SK-N-SH (cell line): ENCODE measurements at regions not wholly inside any gene's neighbourhood (a gene's known extent, or its start where the extent isn't known, plus 50 kb on each side); places are given as distances from the start of the nearest gene placed in this dataset.

ENCODE experiments used
- CTCF ChIA-PET: fragments of 300-600, 350-600 bp; formaldehyde crosslinking; extraction: SDS; loops from one replicate; lab custom pipeline; 2021; lab: Yijun Ruan, JAX
- POLR2A ChIA-PET: fragments of 350-600 bp; sonication (Branson Sonifier 250); formaldehyde crosslinking; extraction: SDS; loops from one replicate; lab custom pipeline; 2020; ENCODE audit warnings: antibody characterized with exemption, inconsistent platforms; lab: Yijun Ruan, JAX
- DNase-seq: peaks from one replicate; pipeline ENCODE4 v3.0.0; 2012
- H2AFZ ChIP-seq: fragments of 200-600 bp; sonication (generic); 2 replicates; pipeline ENCODE4 v1.8.1; 2016; ENCODE audit warnings: antibody characterized with exemption, mild to moderate bottlenecking, low read depth
- H3F3A ChIP-seq: fragments of 200-600 bp; sonication (generic); replicated peaks from 2 replicates; pipeline ENCODE3; 2016; ENCODE audit warnings: antibody characterized with exemption, mild to moderate bottlenecking; ENCODE audit not compliant: insufficient read depth
- H3K27ac ChIP-seq, 2 experiments: fragments of 200-500 bp in 1 of 2; fragments of 200-600 bp in 1 of 2; sonication (Bioruptor generic) in 1 of 2; sonication (generic), shearing (Covaris generic) in 1 of 2; 2 replicates each; pipeline versions ENCODE4 v1.5.1 to v1.6.1; 2014 to 2016; ENCODE audit warnings: low read depth in 2 of 2, inconsistent platforms in 1 of 2, low read length in 1 of 2, mild to moderate bottlenecking in 1 of 2, mixed read lengths in 1 of 2
- H3K27me3 ChIP-seq: fragments of 200-600 bp; sonication (generic), shearing (Covaris generic); 2 replicates; pipeline ENCODE4 v1.6.1; 2016; ENCODE audit warnings: mixed run types; ENCODE audit not compliant: insufficient read depth
- H3K36me3 ChIP-seq, 2 experiments: fragments of 200-500 bp in 1 of 2; fragments of 200-600 bp in 1 of 2; sonication (Bioruptor generic) in 1 of 2; sonication (generic) in 1 of 2; replicated peaks in 1 of 2; 2 replicates each; pipeline versions ENCODE3 to v1.5.1; 2014 to 2016; ENCODE audit warnings: low read length in 1 of 2, mild to moderate bottlenecking in 1 of 2; ENCODE audit not compliant: insufficient read depth in 2 of 2, control insufficient read depth in 1 of 2
- H3K4me1 ChIP-seq, 2 experiments: fragments of 200-500 bp in 1 of 2; fragments of 200-600 bp in 1 of 2; sonication (Bioruptor generic) in 1 of 2; sonication (generic), shearing (Covaris generic) in 1 of 2; 2 replicates each; pipeline versions ENCODE4 v1.5.1 to v1.6.1; 2014 to 2016; ENCODE audit warnings: low read depth in 1 of 2, low read length in 1 of 2, mixed run types in 1 of 2; ENCODE audit not compliant: insufficient read depth in 2 of 2, control insufficient read depth in 1 of 2
- H3K4me2 ChIP-seq: fragments of 200-600 bp; sonication (generic), shearing (Covaris generic); 2 replicates; pipeline ENCODE4 v1.6.1; 2017; ENCODE audit warnings: mixed run types
- H3K4me3 ChIP-seq, 2 experiments: fragments of 200-500 bp in 1 of 2; fragments of 200-600 bp in 1 of 2; sonication (Bioruptor generic) in 1 of 2; sonication (generic), shearing (Covaris generic) in 1 of 2; 2 replicates each; pipeline versions ENCODE4 v1.5.1 to v1.8.1; 2014 to 2016; ENCODE audit warnings: low read depth in 2 of 2, inconsistent platforms in 1 of 2, low read length in 1 of 2, mild to moderate bottlenecking in 1 of 2, mixed read lengths in 1 of 2, moderate library complexity in 1 of 2
- H3K79me2 ChIP-seq: fragments of 200-600 bp; sonication (generic); 2 replicates; pipeline ENCODE4 v1.8.1; 2017; ENCODE audit warnings: mild to moderate bottlenecking; ENCODE audit not compliant: insufficient read depth
- H3K9ac ChIP-seq: fragments of 200-600 bp; sonication (generic); 2 replicates; pipeline ENCODE4 v1.6.1; 2017; ENCODE audit warnings: mixed run types
- H3K9me2 ChIP-seq: fragments of 200-600 bp; sonication (generic); 2 replicates; pipeline ENCODE4 v1.6.1; 2017; ENCODE audit warnings: mixed run types
- H3K9me3 ChIP-seq: fragments of 200-600 bp; sonication (generic); 2 replicates; pipeline ENCODE4 v1.6.1; 2017; ENCODE audit warnings: mixed run types, mild to moderate bottlenecking, moderate library complexity
- H4K20me1 ChIP-seq: fragments of 200-600 bp; sonication (generic); 2 replicates; pipeline ENCODE4 v1.6.1; 2017; ENCODE audit warnings: mild to moderate bottlenecking, mixed run types; ENCODE audit not compliant: insufficient read depth
- EP300 ChIP-seq, 2 experiments: IDR thresholded peaks; 2 replicates each; pipeline versions ENCODE4 v1.4.0 to v1.6.1; 2012; ENCODE audit warnings: borderline replicate concordance in 1 of 2, low read depth in 1 of 2, low read length in 1 of 2
- FOXJ3 ChIP-seq: sonication (generic); formaldehyde crosslinking; IDR thresholded peaks from 2 replicates; pipeline ENCODE4 v1.5.1; 2020; ENCODE audit warnings: mild to moderate bottlenecking, missing genetic modification reagents
- JUND ChIP-seq: IDR thresholded peaks from 2 replicates; pipeline ENCODE4 v1.4.0; 2012
- MXI1 ChIP-seq: IDR thresholded peaks from 2 replicates; pipeline ENCODE4 v1.6.1; 2012; ENCODE audit warnings: mild to moderate bottlenecking, low read depth, low read length, improper control_type of control experiment
- POLR2AphosphoS5 ChIP-seq: IDR thresholded peaks from 2 replicates; pipeline ENCODE4 v1.6.1; 2012; ENCODE audit warnings: low read depth, low read length
- RCOR1 ChIP-seq: fragments of 150-350 bp; IDR thresholded peaks from 2 replicates; pipeline ENCODE4 v1.6.1; 2017; ENCODE audit warnings: antibody characterized with exemption, low read length
- RXRA ChIP-seq: IDR thresholded peaks from 2 replicates; pipeline ENCODE4 v1.4.0; 2012; ENCODE audit warnings: low read depth, mild to moderate bottlenecking, borderline replicate concordance
- SIN3A ChIP-seq: IDR thresholded peaks from 2 replicates; pipeline ENCODE4 v1.6.1; 2012; ENCODE audit warnings: low read depth, mild to moderate bottlenecking, low read length, moderate library complexity, borderline replicate concordance
- TCF12 ChIP-seq: IDR thresholded peaks from 2 replicates; pipeline ENCODE4 v1.4.0; 2012
- TEAD4 ChIP-seq: IDR thresholded peaks from 2 replicates; pipeline ENCODE4 v1.4.0; 2012; ENCODE audit warnings: mild to moderate bottlenecking, borderline replicate concordance; ENCODE audit not compliant: insufficient read depth
- YY1 ChIP-seq: IDR thresholded peaks from 2 replicates; pipeline ENCODE4 v1.4.0; 2012; ENCODE audit warnings: low read depth, mild to moderate bottlenecking
- WGBS: methylation state at CpG from one replicate; pipeline ENCODE4 v1.1.6; 2017; ENCODE audit warnings: low lambda C conversion rate; 5-methylcytosine and 5-hydroxymethylcytosine counted together
- TF ChIP-seq, protein P1 (sequence below): fragments of 150-350 bp; IDR thresholded peaks from 2 replicates; pipeline ENCODE4 v1.6.1; 2017; ENCODE audit warnings: antibody characterized with exemption, low read length, low read depth, borderline replicate concordance
- TF ChIP-seq, protein P2 (sequence below): IDR thresholded peaks from 2 replicates; pipeline ENCODE4 v1.4.0; 2012; ENCODE audit warnings: low read depth, borderline replicate concordance
- TF ChIP-seq, protein P3 (sequence below): IDR thresholded peaks from 2 replicates; pipeline ENCODE4; 2012
- TF ChIP-seq, protein P4 (sequence below): fragments of 150-350 bp; IDR thresholded peaks from 2 replicates; pipeline ENCODE4 v1.6.1; 2016; ENCODE audit warnings: mild to moderate bottlenecking, low read depth, low read length
- TF ChIP-seq, protein P5 (sequence below): fragments of 200-600 bp; sonication (generic); IDR thresholded peaks from 2 replicates; pipeline ENCODE4 v1.6.1; 2017; ENCODE audit warnings: antibody characterized with exemption, mild to moderate bottlenecking, moderate library complexity

DNA sequence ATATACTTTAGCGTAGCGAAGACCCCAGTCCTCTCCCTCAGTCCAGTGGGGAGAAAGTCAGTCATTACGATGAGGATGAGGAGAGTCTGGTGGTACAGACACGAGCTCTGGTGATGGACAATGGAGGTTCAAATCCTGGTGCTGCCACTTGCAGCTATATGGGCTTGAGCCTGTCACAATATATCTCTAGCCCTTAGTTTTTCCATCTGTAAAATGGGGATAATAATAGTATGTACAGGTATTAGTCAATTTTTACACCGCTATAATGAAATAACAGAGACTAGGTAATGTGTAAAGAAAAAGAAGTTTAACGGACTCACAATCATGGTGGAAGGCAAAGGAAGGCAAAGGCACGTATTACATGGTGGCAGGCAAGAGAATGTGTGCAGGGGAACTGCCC lies 237.9 kb downstream of the BCAS1 start:
- over 99% methylated on average over 7 of the region's 7 CpGs for WGBS
- peaks cover 2 to 17% of the 10 kb centered on the region in 2 experiments; a peak in 2 of 4 replicates for H3K4me1 ChIP-seq
- CTCF ChIA-PET: no interaction called here

More for the DNA sequence above, 237.9 kb downstream of the BCAS1 start:
- no peak for TF ChIP-seq TCF12
- no peak for TF ChIP-seq JUND
- TF ChIP-seq TEAD4: no peak
- TF ChIP-seq POLR2AphosphoS5: no peak
- TF ChIP-seq, protein P1, sequence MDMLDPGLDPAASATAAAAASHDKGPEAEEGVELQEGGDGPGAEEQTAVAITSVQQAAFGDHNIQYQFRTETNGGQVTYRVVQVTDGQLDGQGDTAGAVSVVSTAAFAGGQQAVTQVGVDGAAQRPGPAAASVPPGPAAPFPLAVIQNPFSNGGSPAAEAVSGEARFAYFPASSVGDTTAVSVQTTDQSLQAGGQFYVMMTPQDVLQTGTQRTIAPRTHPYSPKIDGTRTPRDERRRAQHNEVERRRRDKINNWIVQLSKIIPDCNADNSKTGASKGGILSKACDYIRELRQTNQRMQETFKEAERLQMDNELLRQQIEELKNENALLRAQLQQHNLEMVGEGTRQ: no peak
- TF ChIP-seq, protein P2, sequence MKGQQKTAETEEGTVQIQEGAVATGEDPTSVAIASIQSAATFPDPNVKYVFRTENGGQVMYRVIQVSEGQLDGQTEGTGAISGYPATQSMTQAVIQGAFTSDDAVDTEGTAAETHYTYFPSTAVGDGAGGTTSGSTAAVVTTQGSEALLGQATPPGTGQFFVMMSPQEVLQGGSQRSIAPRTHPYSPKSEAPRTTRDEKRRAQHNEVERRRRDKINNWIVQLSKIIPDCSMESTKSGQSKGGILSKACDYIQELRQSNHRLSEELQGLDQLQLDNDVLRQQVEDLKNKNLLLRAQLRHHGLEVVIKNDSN: no peak
- TF ChIP-seq EP300 (IDR thresholded peaks at IDR 0.05; ENCODE audit: borderline replicate concordance in 1 of 2, low read depth in 1 of 2, low read length in 1 of 2): no peak
- TF ChIP-seq, protein P3, sequence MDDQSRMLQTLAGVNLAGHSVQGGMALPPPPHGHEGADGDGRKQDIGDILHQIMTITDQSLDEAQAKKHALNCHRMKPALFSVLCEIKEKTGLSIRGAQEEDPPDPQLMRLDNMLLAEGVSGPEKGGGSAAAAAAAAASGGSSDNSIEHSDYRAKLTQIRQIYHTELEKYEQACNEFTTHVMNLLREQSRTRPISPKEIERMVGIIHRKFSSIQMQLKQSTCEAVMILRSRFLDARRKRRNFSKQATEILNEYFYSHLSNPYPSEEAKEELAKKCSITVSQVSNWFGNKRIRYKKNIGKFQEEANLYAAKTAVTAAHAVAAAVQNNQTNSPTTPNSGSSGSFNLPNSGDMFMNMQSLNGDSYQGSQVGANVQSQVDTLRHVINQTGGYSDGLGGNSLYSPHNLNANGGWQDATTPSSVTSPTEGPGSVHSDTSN: no peak
- no peak for TF ChIP-seq FOXJ3 (CRISPR knock-in tag)
- no peak for TF ChIP-seq RXRA
- no peak for TF ChIP-seq RCOR1
- TF ChIP-seq, protein P4, sequence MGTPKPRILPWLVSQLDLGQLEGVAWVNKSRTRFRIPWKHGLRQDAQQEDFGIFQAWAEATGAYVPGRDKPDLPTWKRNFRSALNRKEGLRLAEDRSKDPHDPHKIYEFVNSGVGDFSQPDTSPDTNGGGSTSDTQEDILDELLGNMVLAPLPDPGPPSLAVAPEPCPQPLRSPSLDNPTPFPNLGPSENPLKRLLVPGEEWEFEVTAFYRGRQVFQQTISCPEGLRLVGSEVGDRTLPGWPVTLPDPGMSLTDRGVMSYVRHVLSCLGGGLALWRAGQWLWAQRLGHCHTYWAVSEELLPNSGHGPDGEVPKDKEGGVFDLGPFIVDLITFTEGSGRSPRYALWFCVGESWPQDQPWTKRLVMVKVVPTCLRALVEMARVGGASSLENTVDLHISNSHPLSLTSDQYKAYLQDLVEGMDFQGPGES: no peak
- TF ChIP-seq, protein P5, sequence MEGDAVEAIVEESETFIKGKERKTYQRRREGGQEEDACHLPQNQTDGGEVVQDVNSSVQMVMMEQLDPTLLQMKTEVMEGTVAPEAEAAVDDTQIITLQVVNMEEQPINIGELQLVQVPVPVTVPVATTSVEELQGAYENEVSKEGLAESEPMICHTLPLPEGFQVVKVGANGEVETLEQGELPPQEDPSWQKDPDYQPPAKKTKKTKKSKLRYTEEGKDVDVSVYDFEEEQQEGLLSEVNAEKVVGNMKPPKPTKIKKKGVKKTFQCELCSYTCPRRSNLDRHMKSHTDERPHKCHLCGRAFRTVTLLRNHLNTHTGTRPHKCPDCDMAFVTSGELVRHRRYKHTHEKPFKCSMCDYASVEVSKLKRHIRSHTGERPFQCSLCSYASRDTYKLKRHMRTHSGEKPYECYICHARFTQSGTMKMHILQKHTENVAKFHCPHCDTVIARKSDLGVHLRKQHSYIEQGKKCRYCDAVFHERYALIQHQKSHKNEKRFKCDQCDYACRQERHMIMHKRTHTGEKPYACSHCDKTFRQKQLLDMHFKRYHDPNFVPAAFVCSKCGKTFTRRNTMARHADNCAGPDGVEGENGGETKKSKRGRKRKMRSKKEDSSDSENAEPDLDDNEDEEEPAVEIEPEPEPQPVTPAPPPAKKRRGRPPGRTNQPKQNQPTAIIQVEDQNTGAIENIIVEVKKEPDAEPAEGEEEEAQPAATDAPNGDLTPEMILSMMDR: no peak
- TF ChIP-seq YY1: no peak
- TF ChIP-seq SIN3A: no peak
- TF ChIP-seq MXI1: no peak
- H3K27ac ChIP-seq: no peak overlapping the region; a peak in 1 of 4 replicates
- H3K79me2 ChIP-seq: no peaks in the 10 kb centered on the region
- POLR2A ChIA-PET: no interaction called here
- H2AFZ ChIP-seq: no peak overlapping the region
- no peak for DNase-seq
- H3K4me2 ChIP-seq: no peak overlapping the region
- no peaks in the 10 kb centered on the region for H3K36me3 ChIP-seq
- H3K4me3 ChIP-seq: no peak overlapping the region
- no peaks in the 10 kb centered on the region for H3K9me2 ChIP-seq
- no peaks in the 10 kb centered on the region for H3K27me3 ChIP-seq
- no peaks in the 10 kb centered on the region for H3K9me3 ChIP-seq
- no peak overlapping the region for H3K9ac ChIP-seq
- H4K20me1 ChIP-seq: no peaks in the 10 kb centered on the region
- H3F3A ChIP-seq: peaks cover 34% of the 10 kb centered on the region
